Fibroblast of mammary gland (primary cell): ENCODE measurements at regions not wholly inside any gene's neighbourhood (a gene's known extent, or its start where the extent isn't known, plus 50 kb on each side); places are given as distances from the start of the nearest gene placed in this dataset.

Source experiments
- DNase-seq: peaks from one replicate; pipeline ENCODE4 v3.0.0-alpha.2; 2010; ENCODE audit warnings: low read depth
- H3K4me3 ChIP-seq: 2 replicates; pipeline ENCODE4 v1.5.1; 2011; ENCODE audit warnings: low read depth, mild to moderate bottlenecking, low read length, moderate library complexity; ENCODE audit not compliant: control insufficient read depth
- CTCF ChIP-seq: conservative IDR thresholded peaks from 2 replicates; pipeline ENCODE4 v1.5.1; 2011; ENCODE audit warnings: low read depth, low read length, inconsistent platforms; ENCODE audit not compliant: control insufficient read depth, insufficient read depth

DNA sequence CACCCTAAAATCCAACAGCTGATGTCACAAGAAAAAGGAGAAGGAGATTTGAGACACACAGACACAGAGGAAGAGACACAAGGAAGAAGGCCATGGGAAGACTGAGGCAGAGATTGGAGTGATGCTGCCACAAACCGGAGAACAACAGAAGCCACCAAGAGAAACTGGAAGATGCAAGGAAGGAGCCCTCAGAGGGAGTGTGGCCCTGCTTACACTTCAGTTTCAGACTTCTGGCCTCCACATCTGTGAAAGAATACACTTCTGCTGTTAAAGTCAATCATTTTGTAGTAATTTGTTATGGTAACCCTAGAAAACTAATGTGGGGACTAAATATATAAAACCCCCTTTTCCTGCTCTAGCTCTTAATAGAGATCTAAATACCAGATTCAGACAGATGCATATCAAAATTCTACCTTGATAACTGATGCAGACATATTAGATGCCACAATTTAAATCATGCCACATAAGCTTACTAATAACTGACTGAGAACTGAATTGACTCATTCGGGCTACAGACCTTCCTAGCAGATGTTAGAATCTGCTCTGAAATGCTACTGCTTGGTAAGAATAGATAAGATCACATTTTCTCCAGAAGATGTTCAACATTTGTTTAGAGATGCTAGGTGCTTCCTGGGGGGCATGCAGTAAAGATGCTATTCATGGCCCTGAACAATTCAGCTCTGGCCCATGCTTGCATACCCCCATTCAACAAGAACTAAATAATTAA, 113.1 kb upstream of the CCND2 start:
- no peak overlapping the region for H3K4me3 ChIP-seq
- TF ChIP-seq CTCF, result no peak
- no peak for DNase-seq

DNA sequence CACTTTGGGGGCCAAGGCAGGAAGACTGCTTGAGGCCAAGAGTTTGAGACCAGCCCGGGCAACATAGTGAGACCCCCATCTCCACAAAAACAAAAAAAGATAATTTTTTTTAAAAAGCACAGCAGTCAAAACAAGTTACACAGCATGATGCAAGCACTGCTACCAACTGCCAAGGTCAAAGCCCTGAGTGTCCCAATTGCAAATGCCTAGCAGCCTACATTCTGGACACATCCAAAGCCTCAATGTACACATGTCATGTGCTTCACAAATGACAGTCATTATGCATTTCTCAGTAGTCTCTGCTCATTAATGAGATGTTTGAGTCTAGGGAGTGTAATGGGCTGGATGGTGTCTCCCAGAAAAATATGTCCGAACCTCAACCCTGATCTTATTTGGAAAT, 113.7 kb upstream of the CCND2 start:
- no peak overlapping the region for H3K4me3 ChIP-seq
- no peak for DNase-seq
- no peak for TF ChIP-seq CTCF

DNA sequence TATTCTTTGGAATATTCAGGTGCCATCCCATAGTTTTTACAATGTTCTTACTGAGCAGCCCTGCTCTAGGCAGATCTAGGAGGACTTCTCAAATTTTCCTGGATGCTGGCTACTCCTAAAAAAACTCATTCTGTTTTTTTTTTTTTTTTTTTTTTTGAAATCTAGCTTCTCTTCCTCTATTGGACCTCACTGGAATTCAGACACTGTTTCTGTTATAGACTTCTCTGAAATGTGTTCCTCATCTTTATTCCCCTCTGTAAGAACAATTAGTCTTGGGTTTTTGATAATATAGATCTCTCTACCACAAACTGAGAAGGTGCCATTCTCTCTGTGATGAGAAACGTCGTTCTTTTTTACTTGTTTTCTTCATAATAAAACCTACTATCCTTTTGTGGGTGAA, 115.3 kb upstream of the CCND2 start:
- no peak for DNase-seq
- H3K4me3 ChIP-seq, result no peak overlapping the region
- no peak for TF ChIP-seq CTCF

GRCh38 chr12:4157122-4157521, 116.4 kb upstream of the CCND2 start:
- no peak for DNase-seq
- no peak overlapping the region for H3K4me3 ChIP-seq
- no peak for TF ChIP-seq CTCF

DNA sequence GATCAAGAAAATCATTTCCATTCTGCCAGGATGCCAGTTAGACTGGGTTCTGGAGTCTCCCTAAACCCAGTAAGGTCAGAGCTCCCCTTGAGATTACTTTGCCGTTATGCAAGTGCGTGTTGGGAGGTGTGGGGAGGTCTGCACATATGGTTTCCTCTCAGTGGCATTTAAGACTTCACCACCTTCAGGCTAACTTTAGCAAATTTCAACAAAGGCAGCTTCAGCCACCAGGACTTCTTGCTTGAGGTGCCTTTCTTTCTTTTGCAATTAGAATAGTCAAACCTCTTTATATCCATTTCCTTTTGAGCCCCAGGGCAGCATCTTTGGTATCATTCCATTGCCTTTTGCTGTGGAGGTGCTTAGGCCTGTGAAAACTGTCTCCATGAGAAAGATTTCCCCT, 117.2 kb upstream of the CCND2 start:
- DNase-seq, result no peak
- H3K4me3 ChIP-seq, result no peak overlapping the region
- TF ChIP-seq CTCF, result no peak

DNA sequence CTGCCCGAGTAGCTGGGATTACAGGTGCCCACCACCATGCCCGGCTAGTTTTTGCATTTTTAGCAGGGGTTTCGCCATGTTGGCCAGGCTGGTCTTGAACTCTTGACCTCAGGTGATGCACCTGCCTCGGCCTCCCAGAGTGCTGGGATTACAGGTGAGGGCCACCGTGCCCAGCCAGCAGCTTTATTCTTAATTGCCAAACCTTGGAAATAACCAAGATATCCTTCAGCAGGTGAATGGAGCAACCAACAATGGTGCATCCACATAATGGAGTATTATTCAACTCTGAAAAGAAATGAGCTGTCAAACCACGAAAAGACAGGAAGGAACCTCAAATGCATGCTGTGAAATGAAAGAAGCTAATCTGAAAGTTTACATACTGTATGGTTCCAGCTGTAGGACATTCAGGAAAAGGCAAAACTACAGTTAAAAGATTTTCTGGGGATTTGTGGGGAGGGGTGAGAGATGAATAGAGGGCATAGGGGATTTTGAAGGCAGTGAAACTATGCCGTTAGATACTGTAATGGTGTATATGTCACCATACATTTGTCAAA, 118.8 kb upstream of the CCND2 start:
- no peak overlapping the region for H3K4me3 ChIP-seq
- no peak for DNase-seq
- no peak for TF ChIP-seq CTCF

GRCh38 chr12:4153343-4153892, 120.1 kb upstream of the CCND2 start:
- no peak for DNase-seq
- no peak overlapping the region for H3K4me3 ChIP-seq
- TF ChIP-seq CTCF, result no peak
